HUES48 (cell line): ENCODE measurements at regions not wholly inside any gene's neighbourhood (a gene's known extent, or its start where the extent isn't known, plus 50 kb on each side); places are given as distances from the start of the nearest gene placed in this dataset.

ENCODE experiments used
- H3K27ac ChIP-seq: one replicate; pipeline ENCODE4 v1.7.0; 2013; ENCODE audit warnings: low read depth, low read length, inconsistent platforms
- H3K27me3 ChIP-seq: 2 replicates; pipeline ENCODE4 v1.6.1; 2013; ENCODE audit warnings: mild to moderate bottlenecking, low read length; ENCODE audit not compliant: control insufficient read depth, insufficient read depth
- H3K36me3 ChIP-seq: 2 replicates; pipeline ENCODE4 v1.6.1; 2013; ENCODE audit warnings: low read length; ENCODE audit not compliant: control insufficient read depth, insufficient read depth
- H3K4me1 ChIP-seq: 2 replicates; pipeline ENCODE4 v1.6.1; 2013; ENCODE audit warnings: mild to moderate bottlenecking, low read length; ENCODE audit not compliant: control insufficient read depth, insufficient read depth
- H3K4me3 ChIP-seq: 2 replicates; pipeline ENCODE4 v1.5.1; 2013; ENCODE audit warnings: mild to moderate bottlenecking, low read depth, low read length
- H3K9ac ChIP-seq: 2 replicates; pipeline ENCODE4 v1.6.1; 2013; ENCODE audit warnings: mild to moderate bottlenecking, low read depth, low read length, moderate library complexity
- H3K9me3 ChIP-seq: 2 replicates; pipeline ENCODE4 v1.6.1; 2013; ENCODE audit warnings: low read length; ENCODE audit not compliant: control insufficient read depth, insufficient read depth

- Histone ChIP-seq H3K4me3 (no peak overlapping the region), H3K9ac (no peak overlapping the region)
Observed at GRCh38 chr12:18794000-18794399, 56.1 kb downstream of the CAPZA3 start.

GRCh38 chr12:18797604-18798003 is 59.7 kb downstream of the CAPZA3 start:
- no peak overlapping the region for H3K4me3 ChIP-seq

More at GRCh38 chr12:18794000-18794399, 56.1 kb downstream of the CAPZA3 start:
- H3K4me1 ChIP-seq = no peaks in the 10 kb centered on the region
- no peak overlapping the region for H3K27ac ChIP-seq
- H3K27me3 ChIP-seq = no peaks in the 10 kb centered on the region
- no peaks in the 10 kb centered on the region for H3K36me3 ChIP-seq
- H3K9me3 ChIP-seq = no peaks in the 10 kb centered on the region; the same call in 1 of the 2 replicates

GRCh38 chr12:18798535-18799361 is 60.8 kb downstream of the CAPZA3 start:
- Histone ChIP-seq H3K36me3 (no peaks in the 10 kb centered on the region), H3K27ac (no peak overlapping the region), H3K9me3 (no peaks in the 10 kb centered on the region), H3K9ac (no peak overlapping the region), H3K27me3 (no peaks in the 10 kb centered on the region), H3K4me3 (no peak overlapping the region), H3K4me1 (no peaks in the 10 kb centered on the region)

More at GRCh38 chr12:18797604-18798003, 59.7 kb downstream of the CAPZA3 start:
- Histone ChIP-seq H3K27me3 (no peaks in the 10 kb centered on the region), H3K27ac (no peak overlapping the region), H3K36me3 (no peaks in the 10 kb centered on the region), H3K9me3 (no peaks in the 10 kb centered on the region), H3K9ac (no peak overlapping the region), H3K4me1 (no peaks in the 10 kb centered on the region)

- H3K9me3 ChIP-seq = no peaks in the 10 kb centered on the region
- H3K27ac ChIP-seq = no peak overlapping the region
- H3K9ac ChIP-seq = no peak overlapping the region
- H3K4me1 ChIP-seq = no peaks in the 10 kb centered on the region
- no peak overlapping the region for H3K4me3 ChIP-seq
- no peaks in the 10 kb centered on the region for H3K27me3 ChIP-seq
- no peaks in the 10 kb centered on the region for H3K36me3 ChIP-seq
Observed at GRCh38 chr12:18799561-18799960, 61.6 kb downstream of the CAPZA3 start.

GRCh38 chr12:18805516-18806248 is 67.8 kb downstream of the CAPZA3 start:
- H3K9me3 ChIP-seq = no peaks in the 10 kb centered on the region
- no peaks in the 10 kb centered on the region for H3K4me1 ChIP-seq
- no peaks in the 10 kb centered on the region for H3K36me3 ChIP-seq

GRCh38 chr12:18807714-18808113 is 69.8 kb downstream of the CAPZA3 start:
- Histone ChIP-seq H3K4me3 (no peak overlapping the region), H3K36me3 (no peaks in the 10 kb centered on the region), H3K9me3 (no peaks in the 10 kb centered on the region), H3K9ac (no peak overlapping the region), H3K4me1 (no peaks in the 10 kb centered on the region), H3K27me3 (no peaks in the 10 kb centered on the region), H3K27ac (no peak overlapping the region)

More at GRCh38 chr12:18805516-18806248, 67.8 kb downstream of the CAPZA3 start:
- no peak overlapping the region for H3K4me3 ChIP-seq
- H3K27ac ChIP-seq = no peak overlapping the region
- no peaks in the 10 kb centered on the region for H3K27me3 ChIP-seq
- H3K9ac ChIP-seq = no peak overlapping the region

GRCh38 chr12:18808221-18808620 is 70.3 kb downstream of the CAPZA3 start:
- no peaks in the 10 kb centered on the region for H3K4me1 ChIP-seq
- no peak overlapping the region for H3K4me3 ChIP-seq

GRCh38 chr12:18810537-18811253 is 72.8 kb downstream of the CAPZA3 start:
- Histone ChIP-seq H3K27me3 (no peaks in the 10 kb centered on the region), H3K9ac (no peak overlapping the region), H3K9me3 (no peaks in the 10 kb centered on the region), H3K27ac (no peak overlapping the region), H3K4me3 (no peak overlapping the region), H3K4me1 (no peaks in the 10 kb centered on the region), H3K36me3 (no peaks in the 10 kb centered on the region)

More at GRCh38 chr12:18808221-18808620, 70.3 kb downstream of the CAPZA3 start:
- no peak overlapping the region for H3K9ac ChIP-seq
- no peaks in the 10 kb centered on the region for H3K27me3 ChIP-seq
- H3K9me3 ChIP-seq = no peaks in the 10 kb centered on the region
- H3K27ac ChIP-seq = no peak overlapping the region
- H3K36me3 ChIP-seq = no peaks in the 10 kb centered on the region

- Histone ChIP-seq H3K9me3 (no peaks in the 10 kb centered on the region), H3K9ac (no peak overlapping the region), H3K27ac (no peak overlapping the region), H3K4me3 (no peak overlapping the region), H3K27me3 (no peaks in the 10 kb centered on the region), H3K36me3 (no peaks in the 10 kb centered on the region), H3K4me1 (no peaks in the 10 kb centered on the region)
Observed at GRCh38 chr12:18811273-18811672, 73.4 kb downstream of the CAPZA3 start.

GRCh38 chr12:18813753-18814152 is 75.8 kb downstream of the CAPZA3 start:
- Histone ChIP-seq H3K9me3 (no peaks in the 10 kb centered on the region), H3K27me3 (no peaks in the 10 kb centered on the region), H3K27ac (no peak overlapping the region), H3K4me1 (no peaks in the 10 kb centered on the region), H3K4me3 (no peak overlapping the region), H3K9ac (no peak overlapping the region), H3K36me3 (no peaks in the 10 kb centered on the region)
